ENCODE measurements at regions not wholly inside any gene's neighbourhood (a gene's known extent, or its start where the extent isn't known, plus 50 kb on each side); places are given as distances from the start of the nearest gene placed in this dataset.

GRCh38 chr5:3153226-3153858, 401.9 kb upstream of the IRX2 start:
- TF ChIP-seq CTCF (IDR thresholded peaks at IDR 0.05), result no peak
- TF ChIP-seq EP300 (IDR thresholded peaks at IDR 0.05), result no peak
- no peak for TF ChIP-seq POLR2A (IDR thresholded peaks at IDR 0.05)

All from tibial nerve (tissue), 4 donors.